ENCODE measurements at regions not wholly inside any gene's neighbourhood (a gene's known extent, or its start where the extent isn't known, plus 50 kb on each side); places are given as distances from the start of the nearest gene placed in this dataset.

DNA sequence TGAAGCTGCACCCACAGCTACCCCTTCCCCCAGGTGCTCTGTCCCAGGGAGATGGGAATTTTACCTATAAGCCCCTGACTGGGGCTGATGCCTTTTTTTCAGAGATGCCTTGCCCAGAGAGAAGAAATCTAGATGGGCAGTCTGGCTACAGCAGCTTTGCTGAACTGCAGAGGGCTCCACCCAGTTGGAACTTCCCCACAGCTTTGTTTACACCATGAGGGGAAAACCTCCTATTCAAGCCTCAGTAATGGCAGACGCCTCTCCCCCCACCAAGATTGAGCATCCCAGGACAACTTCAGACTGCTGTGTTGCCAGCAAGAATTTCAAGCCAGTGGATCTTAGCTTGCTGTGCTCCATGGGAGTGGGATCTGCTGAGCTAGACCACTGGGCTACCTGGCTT, 122.6 kb upstream of the MOCS1 start:
- Histone ChIP-seq H3K9me3 (replicated peaks) (no peaks in the 10 kb centered on the region), H3K4me3 (no peak overlapping the region), H3K27me3 (ENCODE audit: low read depth) (peaks cover 33% of the 10 kb centered on the region), H3K27ac (replicated peaks) (no peak overlapping the region), H3K4me1 (no peaks in the 10 kb centered on the region), H3K36me3 (no peaks in the 10 kb centered on the region)
- intact Hi-C loops (cut with micrococcal nuclease): no loop called here
- TF ChIP-seq CTCF (IDR thresholded peaks at IDR 0.05; ENCODE audit: borderline replicate concordance): no peak
- no peak for DNase-seq

GRCh38 chr6:40054602-40055001, 120.3 kb upstream of the MOCS1 start:
- no peak for TF ChIP-seq CTCF (IDR thresholded peaks at IDR 0.05; ENCODE audit: borderline replicate concordance)
- Histone ChIP-seq H3K36me3 (no peaks in the 10 kb centered on the region), H3K9me3 (replicated peaks) (no peaks in the 10 kb centered on the region), H3K4me3 (no peak overlapping the region), H3K4me1 (no peaks in the 10 kb centered on the region), H3K27me3 (ENCODE audit: low read depth) (peaks cover 48% of the 10 kb centered on the region), H3K27ac (replicated peaks) (no peak overlapping the region)
- DNase-seq: no peak
- intact Hi-C loops (cut with micrococcal nuclease): no loop called here

- H3K27me3 ChIP-seq (ENCODE audit: low read depth): peaks cover 52% of the 10 kb centered on the region
- intact Hi-C loops (cut with micrococcal nuclease): no loop called here
- H3K4me3 ChIP-seq: no peak overlapping the region
- no peaks in the 10 kb centered on the region for H3K9me3 ChIP-seq (replicated peaks)
- no peak for TF ChIP-seq CTCF (IDR thresholded peaks at IDR 0.05; ENCODE audit: borderline replicate concordance)
- H3K36me3 ChIP-seq: no peaks in the 10 kb centered on the region
- DNase-seq: no peak
- H3K27ac ChIP-seq (replicated peaks): no peak overlapping the region
- H3K4me1 ChIP-seq: no peaks in the 10 kb centered on the region
Measured at GRCh38 chr6:40054186-40054585, 119.9 kb upstream of the MOCS1 start.

DNA sequence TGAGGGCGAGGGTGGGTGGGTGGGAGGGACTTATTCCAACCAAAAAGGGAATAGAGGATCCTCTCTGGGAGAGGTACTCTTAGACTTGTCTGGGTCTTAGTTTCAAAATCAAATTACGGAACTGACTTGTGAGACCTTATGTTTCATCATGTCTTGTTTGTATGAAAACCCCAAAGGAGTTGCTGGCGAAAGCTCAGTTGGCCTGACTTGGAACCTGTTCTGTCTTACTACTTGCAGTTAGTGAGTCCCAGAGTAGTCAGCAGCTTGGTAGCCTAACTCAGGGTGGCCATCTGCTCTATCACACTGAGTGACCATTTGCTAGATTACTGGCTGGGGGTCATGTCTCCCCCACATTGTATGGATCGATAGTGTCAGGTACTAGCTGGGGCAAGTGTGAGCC, 114.9 kb upstream of the MOCS1 start:
- H3K27me3 ChIP-seq (ENCODE audit: low read depth): peaks cover 40% of the 10 kb centered on the region
- no peak overlapping the region for H3K4me3 ChIP-seq
- no peaks in the 10 kb centered on the region for H3K9me3 ChIP-seq (replicated peaks)
- no peak for DNase-seq
- no peaks in the 10 kb centered on the region for H3K4me1 ChIP-seq
- no peaks in the 10 kb centered on the region for H3K36me3 ChIP-seq
- intact Hi-C loops (cut with micrococcal nuclease): no loop called here
- no peak overlapping the region for H3K27ac ChIP-seq (replicated peaks)
- TF ChIP-seq CTCF (IDR thresholded peaks at IDR 0.05; ENCODE audit: borderline replicate concordance): no peak

GRCh38 chr6:40044196-40044595, 109.9 kb upstream of the MOCS1 start:
- Histone ChIP-seq H3K9me3 (replicated peaks) (peaks cover 11% of the 10 kb centered on the region), H3K4me1 (no peaks in the 10 kb centered on the region), H3K27me3 (ENCODE audit: low read depth) (peaks cover 41% of the 10 kb centered on the region), H3K4me3 (no peak overlapping the region), H3K27ac (replicated peaks) (no peak overlapping the region), H3K36me3 (no peaks in the 10 kb centered on the region)
- intact Hi-C loops (cut with micrococcal nuclease): no loop called here
- TF ChIP-seq CTCF (IDR thresholded peaks at IDR 0.05; ENCODE audit: borderline replicate concordance): no peak
- DNase-seq: no peak

DNA sequence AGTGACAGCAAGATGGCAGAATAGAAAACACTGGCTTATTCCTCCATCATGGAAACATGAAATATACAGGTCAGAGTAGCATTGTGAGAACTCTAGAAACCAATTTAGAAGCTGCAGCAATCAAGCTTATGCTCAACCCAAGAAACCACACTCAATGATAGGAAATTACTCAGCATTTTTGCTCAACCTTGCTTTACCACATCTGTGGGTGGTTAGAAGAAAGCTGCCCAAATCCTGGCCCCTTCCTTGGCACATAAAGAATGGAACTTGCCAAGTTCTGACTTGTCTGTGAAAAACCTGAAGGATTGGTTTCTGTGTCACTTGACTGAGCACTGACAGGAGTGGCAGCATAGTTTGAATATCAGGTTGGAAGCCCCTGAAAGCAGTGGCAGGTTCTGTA, 108.0 kb upstream of the MOCS1 start:
- intact Hi-C loops (cut with micrococcal nuclease): no loop called here
- Histone ChIP-seq H3K27me3 (ENCODE audit: low read depth) (peaks cover 39% of the 10 kb centered on the region), H3K36me3 (no peaks in the 10 kb centered on the region), H3K9me3 (replicated peaks) (peaks cover 11% of the 10 kb centered on the region), H3K27ac (replicated peaks) (no peak overlapping the region), H3K4me1 (no peaks in the 10 kb centered on the region), H3K4me3 (no peak overlapping the region)
- no peak for DNase-seq
- no peak for TF ChIP-seq CTCF (IDR thresholded peaks at IDR 0.05; ENCODE audit: borderline replicate concordance)

Data from left ventricle myocardium inferior (tissue), 1 donor.